ENCODE measurements at regions not wholly inside any gene's neighbourhood (a gene's known extent, or its start where the extent isn't known, plus 50 kb on each side); places are given as distances from the start of the nearest gene placed in this dataset.

GRCh38 chr5:110250355-110250754 is 476.1 kb downstream of the TMEM232 start:
- H2BK120ac ChIP-seq (replicated peaks; ENCODE audit: low read depth, low read length) = no peak overlapping the region
- TF ChIP-seq SIX5 (IDR thresholded peaks at IDR 0.05; ENCODE audit: low read depth, low read length) = no peak
- no peak for TF ChIP-seq ATF3 (IDR thresholded peaks at IDR 0.05; ENCODE audit: insufficient read depth, low read depth, low read length)
- TF ChIP-seq BCL11A (IDR thresholded peaks at IDR 0.05; ENCODE audit: low read depth in 2 of 2, low read length in 2 of 2) = no peak
- no peak for TF ChIP-seq SRF (IDR thresholded peaks at IDR 0.05; ENCODE audit: low read depth, low read length)
- no peak for TF ChIP-seq TBP (IDR thresholded peaks at IDR 0.05; ENCODE audit: low read depth, low read length)
- no peak for TF ChIP-seq YY1 (IDR thresholded peaks at IDR 0.05; ENCODE audit: low read depth, low read length)
- TF ChIP-seq SIN3A (conservative IDR thresholded peaks at IDR 0.05 in 1 of 2, IDR thresholded peaks at IDR 0.05 in 1 of 2; ENCODE audit: low read depth in 1 of 2, low read length in 2 of 2) = no peak

More at GRCh38 chr5:110250355-110250754, 476.1 kb downstream of the TMEM232 start:
- Histone ChIP-seq H3K79me1 (ENCODE audit: low read depth, low read length) (no peaks in the 10 kb centered on the region), H3K36me3 (ENCODE audit: control insufficient read depth in 2 of 4, insufficient read depth in 4 of 4, low read length in 3 of 4) (no peaks in the 10 kb centered on the region), H3K4me1 (replicated peaks in 1 of 4; ENCODE audit: control insufficient read depth in 3 of 4, insufficient read depth in 4 of 4, low read length in 3 of 4) (peaks cover 1 to 10% (median 5%) of the 10 kb centered on the region in 4 experiments; a peak in 4 of 7 replicates), H2BK5ac (ENCODE audit: low read depth, low read length) (no peak overlapping the region), H2AFZ (ENCODE audit: low read length) (no peak overlapping the region), H2BK20ac (ENCODE audit: low read length) (no peak overlapping the region), H3K18ac (ENCODE audit: extremely low read depth, low read length) (no peak overlapping the region), H2BK15ac (ENCODE audit: low read length) (no peak overlapping the region), H4K20me1 (replicated peaks in 1 of 2; ENCODE audit: control insufficient read depth in 1 of 2, insufficient read depth in 2 of 2, low read length in 2 of 2) (no peaks in the 10 kb centered on the region), H3K56ac (replicated peaks; ENCODE audit: insufficient read length, low read depth, low read length) (no peak overlapping the region), H3K4ac (replicated peaks; ENCODE audit: insufficient read length, low read depth, low read length) (no peak overlapping the region), H3K23ac (ENCODE audit: insufficient read length) (no peak overlapping the region), H3K9ac (replicated peaks in 1 of 4; ENCODE audit: extremely low read depth in 1 of 4, low read depth in 3 of 4, low read length in 3 of 4) (no peak overlapping the region), H3K4me3 (ENCODE audit: extremely low read depth in 1 of 4, insufficient read depth in 2 of 4, low read depth in 3 of 4, low read length in 4 of 4) (no peak overlapping the region), H3K27me3 (replicated peaks in 1 of 4; ENCODE audit: control insufficient read depth in 3 of 4, extremely low read depth in 1 of 4, insufficient read depth in 3 of 4, low read length in 3 of 4) (no peaks in the 10 kb centered on the region), H3K27ac (ENCODE audit: low read depth, low read length) (no peak overlapping the region), H3K79me2 (ENCODE audit: control insufficient read depth in 1 of 2, insufficient read depth in 2 of 2, low read length in 2 of 2) (no peaks in the 10 kb centered on the region), H2AK5ac (ENCODE audit: low read depth, low read length) (no peak overlapping the region), H3K23me2 (ENCODE audit: low read depth, low read length) (no peaks in the 10 kb centered on the region), H3K9me3 (ENCODE audit: insufficient read depth in 2 of 2, low read depth in 1 of 2, low read length in 1 of 2) (no peaks in the 10 kb centered on the region), H3K4me2 (ENCODE audit: insufficient read depth in 1 of 2, low read depth in 2 of 2, low read length in 2 of 2) (no peak overlapping the region), H3K14ac (ENCODE audit: insufficient read length) (no peak overlapping the region), H4K91ac (replicated peaks; ENCODE audit: insufficient read length, low read length) (no peak overlapping the region), H4K8ac (ENCODE audit: extremely low read depth, insufficient read depth, low read length) (no peak overlapping the region), H4K5ac (ENCODE audit: insufficient read length, low read depth, low read length) (no peak overlapping the region), H2BK12ac (ENCODE audit: low read depth, low read length) (no peak overlapping the region)
- FAIRE-seq = no peak
- CTCF ChIA-PET (ENCODE audit: partially characterized antibody) = interaction anchor here (1.2 kb wide), 1 partner anchor 376 kb away, joined by 4 read pairs; no protein-coding TSS in a partner anchor
- 96% methylated on average over 1 of the region's 1 CpG; no CpG with 5 or more reads in 1 of the 2 experiments for WGBS, 2 experiments (ENCODE audit: extremely low coverage in 1 of 2, insufficient coverage in 1 of 2, insufficient read length in 1 of 2, insufficient replicate concordance in 2 of 2, low coverage in 1 of 2, low lambda C conversion rate in 2 of 2, missing lambda C conversion rate in 1 of 2)
- POLR2A ChIA-PET (ENCODE audit: partially characterized antibody) = no interaction called here
- DNase-seq (ENCODE audit: low read depth in 1 of 2, low spot score in 2 of 2) = no peak
